GM18520 (cell line): ENCODE measurements at regions not wholly inside any gene's neighbourhood (a gene's known extent, or its start where the extent isn't known, plus 50 kb on each side); places are given as distances from the start of the nearest gene placed in this dataset.
"Not testable (repeated sequence)": the region's sequence is repeated elsewhere in the genome, so short reads cannot be mapped to it uniquely, and the experiment has no call there.

Source experiments
- ATAC-seq: cut with Tn5 transposase; IDR thresholded peaks from one replicate; pipeline ENCODE4 v1.9.1; 2021; ENCODE audit not compliant: unreplicated experiment

GRCh38 chr21:7916329-7917303 is 2604.8 kb upstream of the TPTE start:
- ATAC-seq: no peak

GRCh38 chr21:7917729-7918128 is 2603.7 kb upstream of the TPTE start:
- ATAC-seq: no peak

- peak; percentile 54 for ATAC-seq
Observed at GRCh38 chr21:7925918-7926582, 2595.3 kb upstream of the TPTE start.

GRCh38 chr21:7928528-7928927 is 2592.9 kb upstream of the TPTE start:
- not testable (repeated sequence) for ATAC-seq

DNA sequence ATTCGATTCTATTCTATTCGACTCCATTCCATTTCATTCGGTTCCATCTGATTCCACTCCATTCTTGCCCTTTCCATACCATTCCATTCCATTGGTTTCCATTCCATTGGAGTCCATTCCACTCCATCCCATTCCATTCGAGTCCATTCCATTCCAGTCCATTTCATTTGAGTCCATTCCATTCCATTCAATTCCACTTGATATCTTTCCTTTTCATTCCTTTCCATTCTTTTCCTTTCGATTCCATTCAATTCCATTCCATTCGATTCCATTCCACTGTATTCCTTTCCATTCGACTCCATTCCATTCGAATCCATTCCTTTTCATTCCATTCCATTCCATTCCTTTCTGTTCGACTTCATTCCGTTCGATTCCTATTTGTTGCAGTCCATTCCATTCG is 2591.8 kb upstream of the TPTE start:
- not testable (repeated sequence) for ATAC-seq

- not testable (repeated sequence) for ATAC-seq
Observed at GRCh38 chr21:7930445-7930844, 2590.9 kb upstream of the TPTE start.

- ATAC-seq: not testable (repeated sequence)
Observed at GRCh38 chr21:7932113-7932512, 2589.3 kb upstream of the TPTE start.

DNA sequence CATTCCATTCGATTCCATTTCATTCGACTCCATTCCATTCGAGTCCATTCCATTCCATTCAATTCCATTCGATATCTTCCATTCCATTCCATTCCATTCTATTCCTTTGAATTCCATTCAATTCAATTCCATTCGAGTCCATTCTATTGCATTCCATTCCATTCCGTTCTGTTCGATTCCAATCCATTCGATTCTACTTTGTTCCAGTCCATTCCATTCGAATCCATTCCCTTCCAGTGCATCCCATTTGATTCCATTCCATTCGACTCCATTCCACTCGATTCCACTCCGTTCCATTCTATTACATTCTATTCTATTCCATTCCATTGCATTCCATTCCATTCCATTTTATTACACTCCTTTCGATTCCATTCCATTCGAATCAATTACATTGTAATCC is 2588.5 kb upstream of the TPTE start:
- ATAC-seq: not testable (repeated sequence)

DNA sequence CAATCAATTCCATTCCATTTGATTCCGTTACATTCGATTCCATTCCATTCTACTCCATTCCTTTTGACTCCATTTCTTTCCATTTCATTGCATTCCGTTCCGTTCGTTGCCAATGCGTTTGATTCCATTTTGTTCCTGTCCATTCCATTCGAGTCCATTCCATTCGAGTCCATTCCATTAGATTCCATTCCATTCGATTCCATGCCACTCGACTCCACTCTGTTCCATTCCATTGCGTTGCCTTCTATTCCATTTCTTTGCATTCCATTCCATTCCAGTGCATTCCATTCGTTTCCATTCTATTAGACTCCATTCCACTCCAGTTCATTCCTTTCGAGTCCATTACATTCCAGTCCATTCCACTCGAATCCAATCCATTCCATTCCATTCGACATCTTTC is 2587.5 kb upstream of the TPTE start:
- ATAC-seq: no peak

DNA sequence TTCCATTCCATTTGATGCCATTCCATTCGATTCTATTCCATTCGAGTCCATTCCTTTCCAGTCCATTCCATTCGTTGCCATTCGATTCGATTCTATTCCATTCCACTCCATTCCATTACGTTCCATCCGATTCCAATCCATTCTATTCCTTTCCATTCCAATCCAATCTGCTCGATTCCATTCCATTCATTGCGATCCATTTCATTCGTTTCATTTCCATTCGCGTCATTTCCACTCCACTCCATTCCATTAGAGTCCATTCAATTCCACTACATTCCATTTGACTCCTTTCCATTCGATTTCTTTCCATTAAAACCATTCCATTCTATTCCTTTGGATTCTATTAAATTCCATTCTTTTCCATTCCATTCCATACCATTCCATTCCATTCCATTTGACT is 2584.1 kb upstream of the TPTE start:
- not testable (repeated sequence) for ATAC-seq

DNA sequence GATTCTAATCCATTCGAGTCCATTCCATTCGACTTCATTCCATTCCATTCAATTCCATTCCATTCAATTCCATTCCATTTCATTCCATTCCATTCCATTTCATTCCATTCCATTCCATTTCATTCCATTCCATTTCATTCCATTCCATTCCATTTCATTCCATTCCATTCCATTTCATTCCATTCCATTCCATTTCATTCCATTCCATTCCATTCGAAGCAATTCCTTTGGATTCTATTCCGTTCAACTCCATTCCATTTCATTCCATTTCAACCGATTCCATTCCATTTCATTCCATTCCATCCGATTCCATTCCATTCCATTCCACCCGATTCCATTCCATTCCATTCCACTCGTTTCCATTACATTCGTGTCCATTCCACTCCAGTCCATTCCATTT is 2583.2 kb upstream of the TPTE start:
- ATAC-seq: not testable (repeated sequence)

DNA sequence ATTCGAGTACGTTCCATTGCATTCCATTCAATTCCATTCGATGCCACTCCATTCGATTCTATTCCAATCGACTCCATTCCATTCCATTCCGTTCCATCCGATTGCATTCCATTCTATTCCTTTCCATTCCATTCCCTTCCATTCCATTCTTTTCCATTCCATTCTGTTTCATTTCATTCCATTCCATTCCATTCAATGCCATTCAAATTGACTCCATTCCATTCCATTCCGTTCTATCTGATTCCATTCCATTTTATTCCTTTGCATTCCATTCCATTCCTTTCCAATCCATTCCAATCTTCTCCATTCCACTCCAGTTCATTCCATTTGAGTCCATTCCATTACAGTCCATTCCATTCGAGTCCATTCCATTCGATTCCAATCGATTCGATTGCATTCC is 2580.0 kb upstream of the TPTE start:
- not testable (repeated sequence) for ATAC-seq

- ATAC-seq: not testable (repeated sequence)
Observed at GRCh38 chr21:7942219-7942618, 2579.2 kb upstream of the TPTE start.

DNA sequence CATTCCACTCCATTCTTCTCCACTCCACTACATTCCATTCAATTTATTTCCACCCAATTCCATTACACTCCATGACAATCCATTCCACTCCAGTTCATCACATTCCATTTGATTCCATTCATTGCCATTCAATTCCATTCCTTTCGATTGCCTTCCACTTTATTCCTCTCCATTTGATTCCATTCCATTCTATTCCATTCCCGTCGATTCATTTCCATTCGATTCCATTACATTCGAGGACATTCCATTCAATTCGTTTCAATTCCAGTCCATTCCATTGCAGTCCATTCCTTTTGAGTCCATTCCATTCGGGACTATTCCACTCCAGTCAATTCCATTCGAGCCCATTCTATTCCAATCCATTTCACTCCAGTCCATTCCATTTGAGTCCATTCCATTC is 2577.8 kb upstream of the TPTE start:
- not testable (repeated sequence) for ATAC-seq

- no peak for ATAC-seq
Observed at GRCh38 chr21:7947422-7947821, 2574.0 kb upstream of the TPTE start.

- not testable (repeated sequence) for ATAC-seq
Observed at GRCh38 chr21:7948727-7949126, 2572.7 kb upstream of the TPTE start.

DNA sequence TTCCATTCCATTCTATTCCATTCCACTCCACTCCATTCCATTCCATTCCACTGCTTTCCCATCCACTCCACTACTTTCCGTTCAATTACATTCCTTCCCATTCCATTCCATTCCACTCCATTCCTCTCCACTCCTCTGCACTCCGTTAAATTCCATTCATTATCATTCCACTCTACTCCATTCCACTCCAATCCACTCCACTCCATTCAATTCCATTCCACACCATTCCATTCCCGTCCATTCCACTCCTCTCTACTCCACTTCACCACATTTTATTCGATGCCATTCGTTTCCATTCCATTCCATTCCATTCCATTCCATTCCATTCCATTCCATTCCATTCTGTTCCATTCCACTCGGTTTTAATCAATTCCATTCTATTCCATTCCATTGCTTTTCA is 2571.5 kb upstream of the TPTE start:
- ATAC-seq: not testable (repeated sequence)

DNA sequence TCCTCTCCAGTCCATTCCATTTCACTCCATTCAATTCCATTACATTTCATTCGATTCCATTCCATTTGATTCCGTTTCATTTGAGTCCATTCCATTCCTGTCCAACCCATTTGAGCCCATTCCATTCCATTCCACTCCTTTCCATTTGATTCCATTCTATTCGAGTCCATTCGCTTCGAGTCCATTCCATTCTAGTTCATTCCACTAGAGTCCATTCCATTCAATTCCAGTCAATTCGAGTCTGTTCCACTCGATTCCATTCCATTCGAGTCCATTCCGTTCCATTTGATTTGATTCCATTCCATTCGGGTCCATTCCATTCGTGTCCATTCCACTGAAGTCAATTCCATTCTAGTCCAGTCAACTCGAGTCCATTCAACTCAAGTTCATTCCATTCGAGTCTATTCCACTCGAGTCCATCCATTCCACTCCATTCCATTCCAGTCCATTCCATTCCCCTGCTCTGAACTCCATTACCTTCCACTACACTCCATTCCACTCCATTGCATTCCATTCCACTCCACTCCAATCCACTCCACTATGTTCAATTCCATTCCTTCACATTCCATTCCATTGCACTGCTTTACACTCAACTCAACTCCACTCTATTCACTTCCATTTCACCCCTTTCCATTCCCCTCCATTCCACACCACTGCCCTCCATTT is 2569.4 kb upstream of the TPTE start:
- ATAC-seq: no peak

DNA sequence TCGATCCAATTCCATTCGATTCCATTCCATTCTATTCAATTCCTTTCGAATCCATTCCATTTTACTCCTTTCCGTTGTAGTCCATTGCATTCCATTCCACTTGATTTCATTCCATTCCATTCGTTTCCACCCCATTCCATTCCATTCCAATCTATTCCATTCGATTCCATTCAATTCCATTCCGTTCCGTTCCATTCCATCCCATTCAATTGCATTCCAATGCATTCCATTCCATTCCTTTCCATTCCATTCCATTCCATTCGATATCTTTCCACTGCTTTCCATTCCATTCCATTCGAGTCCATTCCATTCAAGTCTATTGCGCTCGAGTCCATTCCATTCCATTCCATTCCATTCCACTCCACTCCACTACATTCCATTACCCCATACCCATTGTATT is 2568.7 kb upstream of the TPTE start:
- ATAC-seq: no peak

DNA sequence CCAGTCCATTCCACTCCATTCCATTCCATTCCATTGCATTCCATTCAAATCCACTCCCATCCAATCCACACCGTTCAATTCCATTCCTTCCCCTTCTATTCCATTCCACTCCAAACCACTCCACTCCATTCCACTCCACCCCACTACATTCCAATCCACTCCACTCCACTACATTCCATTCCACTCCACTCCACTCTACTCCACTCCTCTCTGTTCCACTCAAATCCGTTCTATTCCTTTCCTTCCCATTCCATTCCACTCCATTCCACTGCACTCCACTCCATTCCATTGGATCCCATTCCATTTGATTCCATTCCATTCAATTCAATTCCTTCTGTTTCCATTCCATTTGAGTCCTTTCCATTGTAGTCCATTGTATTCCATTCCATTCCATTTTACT is 2568.3 kb upstream of the TPTE start:
- ATAC-seq: no peak

DNA sequence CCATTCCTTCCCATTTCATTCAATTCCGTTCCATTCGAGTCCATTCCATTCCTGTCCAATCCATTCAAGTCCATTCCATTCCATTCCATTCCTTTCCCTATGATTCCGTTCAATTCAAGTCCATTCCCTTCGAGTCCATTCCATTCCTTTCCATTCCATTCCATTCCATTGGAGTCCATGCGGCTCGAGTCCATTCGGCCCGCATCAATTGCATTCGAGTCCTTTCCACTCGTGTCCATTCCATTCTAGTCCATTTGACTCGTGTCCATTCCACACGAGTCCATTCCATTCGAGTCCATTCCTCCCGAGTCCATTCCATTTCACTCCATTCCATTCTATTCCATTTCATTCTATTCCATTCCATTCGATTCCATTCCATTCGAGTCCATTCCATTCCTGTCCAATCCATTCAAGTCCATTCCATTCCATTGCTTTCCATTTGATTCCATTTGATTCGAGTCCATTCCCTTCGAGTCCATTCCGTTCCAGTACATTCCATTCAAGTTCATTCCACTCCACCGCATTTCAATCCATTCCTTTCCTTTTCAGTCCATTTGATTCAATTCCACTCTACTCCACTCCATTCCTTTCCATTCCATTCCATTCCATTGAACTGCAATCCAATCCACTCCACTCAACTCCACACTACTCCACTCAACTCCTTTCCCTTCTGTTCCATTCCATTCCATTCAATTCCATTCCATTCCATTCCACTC is 2565.9 kb upstream of the TPTE start:
- ATAC-seq: not testable (repeated sequence)
